WI38 (cell line): ENCODE measurements at regions not wholly inside any gene's neighbourhood (a gene's known extent, or its start where the extent isn't known, plus 50 kb on each side); places are given as distances from the start of the nearest gene placed in this dataset.

ENCODE experiments used
- H3K4me3 ChIP-seq: 2 replicates; pipeline ENCODE4 v1.5.1; 2011; ENCODE audit warnings: low read depth, mild to moderate bottlenecking, control low read depth, low read length
- CTCF ChIP-seq: IDR thresholded peaks from 2 replicates; pipeline ENCODE4 v1.5.1; 2012; ENCODE audit warnings: low read depth, mild to moderate bottlenecking, control low read depth, low read length

DNA sequence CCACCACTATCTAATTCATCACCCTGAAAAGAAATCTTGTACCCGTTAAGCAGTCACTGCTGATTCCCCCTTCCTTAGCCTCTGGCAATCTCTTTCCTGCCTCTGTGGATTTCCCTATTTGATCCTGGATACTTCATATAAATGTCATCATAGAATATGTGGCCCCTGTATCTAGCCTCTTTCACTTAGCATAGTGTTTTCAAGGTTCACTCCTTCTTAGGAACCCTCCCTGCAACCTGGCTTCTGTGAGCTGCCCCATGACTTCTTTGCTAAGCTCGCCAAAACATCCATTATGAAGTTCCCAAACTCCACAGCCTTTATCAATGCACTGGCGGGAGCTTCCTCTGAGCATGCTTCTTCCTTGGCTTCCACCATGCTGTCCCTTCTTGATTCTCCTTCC is 70.8 kb upstream of the PDZD8 start:
- H3K4me3 ChIP-seq, result no peak overlapping the region
- no peak for TF ChIP-seq CTCF

GRCh38 chr10:117444497-117445040 is 69.3 kb upstream of the PDZD8 start:
- H3K4me3 ChIP-seq, result no peak overlapping the region
- TF ChIP-seq CTCF, result no peak

DNA sequence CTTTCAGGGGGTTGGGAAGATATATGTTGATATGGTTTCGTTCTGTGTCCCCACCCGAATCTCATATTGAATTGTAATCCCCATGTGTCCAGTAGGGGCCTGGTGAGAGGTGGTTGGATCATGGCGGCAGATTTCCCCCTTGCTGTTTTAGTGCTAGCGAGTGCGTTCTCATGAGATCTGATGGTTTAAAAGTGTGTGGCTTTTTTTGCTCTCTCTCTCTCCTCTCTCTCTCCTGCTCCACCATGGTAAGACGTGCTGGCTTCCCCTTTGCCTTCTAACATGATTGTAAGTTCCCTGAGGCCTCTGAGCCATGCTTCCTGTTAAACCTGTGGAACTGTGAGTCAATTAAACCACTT is 68.4 kb upstream of the PDZD8 start:
- TF ChIP-seq CTCF, result no peak
- no peak overlapping the region for H3K4me3 ChIP-seq

DNA sequence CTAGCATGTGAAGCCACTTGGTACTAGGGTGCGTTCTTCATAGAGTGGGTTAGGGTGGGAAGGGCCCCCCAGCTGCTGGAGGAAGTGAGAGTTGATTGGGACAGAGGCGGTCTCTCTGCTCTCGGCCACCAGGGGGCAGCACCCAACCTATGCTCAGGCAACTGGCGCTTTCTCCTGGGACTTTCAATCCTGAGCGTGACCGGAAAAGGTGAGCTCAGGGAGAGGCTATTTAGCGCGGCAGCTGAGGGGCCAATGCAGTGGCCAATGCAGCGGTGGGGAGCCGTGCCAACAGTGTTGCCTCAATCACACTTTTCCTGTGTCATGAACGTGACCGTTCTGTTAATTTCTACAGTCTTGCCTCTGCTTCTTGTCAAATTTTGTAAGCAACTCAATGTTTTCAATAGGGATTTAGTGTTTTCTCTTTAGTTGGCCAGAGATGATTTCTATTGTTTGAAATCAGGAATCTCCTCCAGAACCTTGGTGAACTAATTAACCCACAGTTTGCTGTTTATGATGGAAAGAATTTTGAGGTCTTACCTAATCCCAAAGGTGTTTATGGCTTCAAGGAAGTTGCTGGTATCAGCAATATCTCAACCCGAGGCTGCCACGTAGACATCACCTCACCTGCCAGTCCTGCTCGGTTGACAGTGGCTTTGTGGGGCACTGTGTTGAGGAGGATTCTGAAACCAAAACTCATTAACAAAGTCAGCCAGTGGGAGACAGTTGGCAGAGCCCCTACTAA is 67.9 kb upstream of the PDZD8 start:
- H3K4me3 ChIP-seq, result no peak overlapping the region

DNA sequence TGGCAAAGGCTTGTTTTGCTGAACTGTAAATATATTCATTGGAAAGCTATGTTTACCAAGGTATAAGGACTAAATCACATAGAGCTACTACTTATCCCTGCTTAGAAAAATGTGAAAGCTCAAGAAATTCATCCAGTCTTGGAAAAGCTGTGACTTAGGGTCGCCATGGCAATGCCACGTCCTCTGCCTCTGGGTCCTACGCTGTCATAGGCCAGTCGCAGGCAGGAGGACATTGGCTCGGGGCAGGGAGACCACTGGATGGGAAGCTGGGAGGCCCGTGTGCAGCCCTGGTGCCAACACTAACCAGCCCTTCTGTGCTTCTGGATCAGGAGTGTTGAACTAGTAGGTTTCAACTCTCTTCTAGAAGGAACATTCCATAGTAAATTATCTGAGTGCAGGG is 67.3 kb upstream of the PDZD8 start:
- no peak for TF ChIP-seq CTCF
- no peak overlapping the region for H3K4me3 ChIP-seq

More for the DNA sequence above, 67.9 kb upstream of the PDZD8 start:
- peak; percentile 83 for TF ChIP-seq CTCF

DNA sequence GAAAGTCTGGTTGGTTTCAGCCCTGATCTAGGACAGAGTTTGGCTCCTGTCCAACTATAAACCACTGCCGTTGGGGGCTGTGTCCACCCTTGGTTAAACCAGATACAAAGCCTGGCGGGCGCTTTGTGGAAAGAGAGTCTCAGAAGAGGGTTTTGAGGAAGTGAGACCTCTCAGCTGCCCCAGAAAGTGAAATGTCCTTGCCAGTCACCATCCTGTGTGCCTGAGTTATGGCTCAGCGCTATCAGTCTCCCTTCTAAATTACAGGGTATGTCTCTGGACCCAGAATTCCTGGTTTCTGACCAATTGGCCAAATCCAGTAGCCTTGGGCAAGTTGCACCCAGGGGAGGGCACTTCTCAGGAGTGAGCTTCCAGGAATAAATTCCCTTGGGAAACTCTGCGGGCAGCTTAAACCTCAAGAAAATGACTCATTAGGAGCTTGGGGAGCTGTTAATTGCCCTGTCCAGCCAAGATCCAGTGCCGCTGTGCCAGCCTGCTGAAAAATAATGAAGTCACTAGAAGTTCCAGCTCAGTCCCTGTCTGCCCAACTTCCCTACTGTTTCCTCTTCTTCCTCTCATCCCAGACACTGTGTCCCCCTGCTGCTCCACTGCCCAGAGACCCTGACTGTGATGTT is 66.7 kb upstream of the PDZD8 start:
- TF ChIP-seq CTCF, result no peak
- H3K4me3 ChIP-seq, result no peak overlapping the region

DNA sequence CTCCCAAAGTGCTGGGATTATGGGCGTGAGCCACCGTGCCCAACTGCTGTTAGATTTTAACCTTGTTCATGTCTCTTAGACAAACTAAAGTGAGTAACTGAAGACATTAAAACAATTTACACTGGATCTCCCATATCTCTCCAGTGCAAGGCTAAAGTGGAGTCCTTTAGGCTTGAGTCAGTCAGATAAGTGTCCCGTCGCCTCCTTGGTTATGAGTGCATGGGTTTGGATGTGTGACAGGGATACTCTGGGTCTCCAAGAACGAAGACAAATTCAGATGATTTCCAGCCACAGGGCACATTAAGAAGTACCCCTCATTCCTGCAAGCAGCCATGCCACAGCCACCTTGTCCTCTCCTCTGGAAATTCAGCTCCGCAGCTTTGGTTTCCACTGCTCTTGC is 66.1 kb upstream of the PDZD8 start:
- no peak for TF ChIP-seq CTCF
- H3K4me3 ChIP-seq, result no peak overlapping the region
